WTC11 (cell line): ENCODE measurements at regions not wholly inside any gene's neighbourhood (a gene's known extent, or its start where the extent isn't known, plus 50 kb on each side); places are given as distances from the start of the nearest gene placed in this dataset.

Experiments used
- ATAC-seq: fragments of 200-7000 bp; cut with Tn5 transposase; 2 replicates; pipeline ENCODE4 v1.10.0; 2021; ENCODE audit warnings: mild to moderate bottlenecking, moderate library complexity
- CTCF ChIA-PET: fragments of 300-600 bp; sonication (Branson Sonifier 250); formaldehyde crosslinking; loops from one replicate; lab custom pipeline; 2021; ENCODE audit warnings: antibody characterized with exemption; lab: Charles Lee
- POLR2A ChIA-PET: fragments of 350-600 bp; sonication (Branson Sonifier 250); formaldehyde crosslinking; loops from one replicate; lab custom pipeline; 2021; ENCODE audit warnings: antibody characterized with exemption; lab: Charles Lee
- DNase-seq: peaks from one replicate; pipeline ENCODE4 v3.0.0; 2021; ENCODE audit warnings: low spot score
- H3K27ac Mint-ChIP-seq: 2 replicates; pipeline ENCODE4 v1.8.0; 2021; ENCODE audit warnings: mixed read lengths
- H3K27me3 Mint-ChIP-seq: 2 replicates; pipeline ENCODE4 v1.8.0; 2021; ENCODE audit warnings: low read depth, mild to moderate bottlenecking, moderate library complexity, mixed read lengths
- H3K36me3 Mint-ChIP-seq: 2 replicates; pipeline ENCODE4 v1.8.0; 2021; ENCODE audit warnings: mixed read lengths
- H3K4me1 Mint-ChIP-seq: 2 replicates; pipeline ENCODE4 v1.8.0; 2022; ENCODE audit warnings: mixed read lengths
- H3K4me3 Mint-ChIP-seq: 2 replicates; pipeline ENCODE4 v1.8.0; 2021; ENCODE audit warnings: mild to moderate bottlenecking, moderate library complexity, mixed read lengths
- H3K9me3 Mint-ChIP-seq: 2 replicates; pipeline ENCODE4 v1.8.0; 2021; ENCODE audit warnings: mixed read lengths
- ARID4B ChIP-seq: sonication (generic); formaldehyde crosslinking; IDR thresholded peaks from 2 replicates; pipeline ENCODE4 v1.8.0; 2023; ENCODE audit warnings: missing genetic modification reagents, mild to moderate bottlenecking, borderline replicate concordance
- CREB1 ChIP-seq: sonication (generic); formaldehyde crosslinking; IDR thresholded peaks from 2 replicates; pipeline ENCODE4 v1.8.0; 2023; ENCODE audit warnings: mild to moderate bottlenecking, missing genetic modification reagents
- CTCF ChIP-seq: fragments of 200-600 bp; IDR thresholded peaks from 2 replicates; pipeline ENCODE4 v1.8.0; 2022; ENCODE audit warnings: antibody characterized with exemption
- E2F4 ChIP-seq: sonication (generic); formaldehyde crosslinking; IDR thresholded peaks from 2 replicates; pipeline ENCODE4 v1.8.1; 2022; ENCODE audit warnings: low read depth, mild to moderate bottlenecking, moderate library complexity, missing genetic modification reagents, borderline replicate concordance
- FOXK1 ChIP-seq: sonication (generic); formaldehyde crosslinking; IDR thresholded peaks from 2 replicates; pipeline ENCODE4 v1.8.0; 2022; ENCODE audit warnings: mild to moderate bottlenecking, moderate library complexity, missing genetic modification reagents
- FOXP4 ChIP-seq: sonication (generic); formaldehyde crosslinking; IDR thresholded peaks from 2 replicates; pipeline ENCODE4 v1.8.0; 2022; ENCODE audit warnings: mild to moderate bottlenecking, missing genetic modification reagents
- GRHL2 ChIP-seq: fragments of 250-450 bp; sonication (Bioruptor Pico); IDR thresholded peaks from 2 replicates; pipeline ENCODE4 v1.8.0; 2022; ENCODE audit warnings: mild to moderate bottlenecking, moderate library complexity; ENCODE audit not compliant: insufficient replicate concordance, severe bottlenecking
- GTF2I ChIP-seq: fragments of 250-450 bp; sonication (Bioruptor Pico); conservative IDR thresholded peaks from 2 replicates; pipeline ENCODE4 v1.4.0; 2021; ENCODE audit warnings: mild to moderate bottlenecking
- IRF2 ChIP-seq: sonication (generic); formaldehyde crosslinking; IDR thresholded peaks from 2 replicates; pipeline ENCODE4 v1.8.0; 2022; ENCODE audit warnings: low read depth, missing genetic modification reagents, borderline replicate concordance
- MAX ChIP-seq: sonication (generic); formaldehyde crosslinking; IDR thresholded peaks from 2 replicates; pipeline ENCODE4 v1.8.0; 2022; ENCODE audit warnings: mild to moderate bottlenecking, missing genetic modification reagents
- SMAD3 ChIP-seq: sonication (generic); formaldehyde crosslinking; IDR thresholded peaks from 2 replicates; pipeline ENCODE4 v1.8.0; 2022; ENCODE audit warnings: missing genetic modification reagents, mild to moderate bottlenecking, borderline replicate concordance
- SP1 ChIP-seq: sonication (generic); formaldehyde crosslinking; conservative IDR thresholded peaks from 2 replicates; pipeline ENCODE4 v1.8.1; 2022; ENCODE audit warnings: missing genetic modification reagents
- USF1 ChIP-seq: sonication (generic); formaldehyde crosslinking; IDR thresholded peaks from 2 replicates; pipeline ENCODE4 v1.8.0; 2022; ENCODE audit warnings: mild to moderate bottlenecking, missing genetic modification reagents
- ZNF121 ChIP-seq: sonication (generic); formaldehyde crosslinking; IDR thresholded peaks from 2 replicates; pipeline ENCODE4 v1.8.0; 2023; ENCODE audit warnings: missing genetic modification reagents
- ZNF219 ChIP-seq: sonication (generic); formaldehyde crosslinking; IDR thresholded peaks from 2 replicates; pipeline ENCODE4 v1.8.0; 2023; ENCODE audit warnings: missing genetic modification reagents, mild to moderate bottlenecking, borderline replicate concordance
- ZNF416 ChIP-seq: fragments of 250-450 bp; sonication (Bioruptor Pico); IDR thresholded peaks from 2 replicates; pipeline ENCODE4 v1.9.0; 2021; ENCODE audit warnings: mild to moderate bottlenecking, inconsistent platforms
- ZNF512 ChIP-seq: sonication (generic); formaldehyde crosslinking; IDR thresholded peaks from 2 replicates; pipeline ENCODE4 v1.8.1; 2022; ENCODE audit warnings: missing genetic modification reagents, borderline replicate concordance

GRCh38 chrX:4240541-4241194 is 527.2 kb upstream of the PRKX start (continued):
- TF ChIP-seq ZNF512 (CRISPR knock-in tag) (no peak), CTCF (no peak), E2F4 (CRISPR knock-in tag) (no peak), USF1 (CRISPR knock-in tag) (no peak), ZNF416 (CRISPR knock-in tag) (no peak), FOXK1 (CRISPR knock-in tag) (no peak), ZNF121 (CRISPR knock-in tag) (no peak)

GRCh38 chrX:4239650-4240540 is 526.4 kb upstream of the PRKX start:
- H3K4me3 Mint-ChIP-seq, result no peak overlapping the region
- H3K9me3 Mint-ChIP-seq, result peaks cover 15% of the 10 kb centered on the region
- H3K27me3 Mint-ChIP-seq, result no peaks in the 10 kb centered on the region
- CTCF ChIA-PET, result no interaction called here
- DNase-seq (no peak), ATAC-seq (no peak)
- TF ChIP-seq GTF2I (CRISPR knock-in tag), result no peak
- no peak for TF ChIP-seq GRHL2
- TF ChIP-seq IRF2, result no peak
- no peak for TF ChIP-seq ZNF219
- no peak for TF ChIP-seq SMAD3 (CRISPR knock-in tag)
- no peak for TF ChIP-seq MAX (CRISPR knock-in tag)
- no peaks in the 10 kb centered on the region for H3K4me1 Mint-ChIP-seq
- no peak overlapping the region for H3K27ac Mint-ChIP-seq
- H3K36me3 Mint-ChIP-seq, result peaks cover 8% of the 10 kb centered on the region
- POLR2A ChIA-PET, result no interaction called here

GRCh38 chrX:4238916-4239315 is 525.5 kb upstream of the PRKX start:
- H3K27ac Mint-ChIP-seq, result no peak overlapping the region
- ATAC-seq (no peak), DNase-seq (no peak)
- CTCF ChIA-PET, result no interaction called here
- no peak overlapping the region for H3K4me3 Mint-ChIP-seq
- peaks cover 3% of the 10 kb centered on the region; the same call in 1 of the 2 replicates for H3K36me3 Mint-ChIP-seq
- peaks cover 15% of the 10 kb centered on the region for H3K9me3 Mint-ChIP-seq
- POLR2A ChIA-PET, result no interaction called here
- no peaks in the 10 kb centered on the region for H3K27me3 Mint-ChIP-seq
- no peaks in the 10 kb centered on the region for H3K4me1 Mint-ChIP-seq
- TF ChIP-seq ZNF219 (no peak), SP1 (CRISPR knock-in tag) (no peak), FOXP4 (CRISPR knock-in tag) (no peak), IRF2 (no peak), ARID4B (no peak), CREB1 (CRISPR knock-in tag) (no peak), E2F4 (CRISPR knock-in tag) (no peak)
